ENCODE measurements at regions not wholly inside any gene's neighbourhood (a gene's known extent, or its start where the extent isn't known, plus 50 kb on each side); places are given as distances from the start of the nearest gene placed in this dataset.

DNA sequence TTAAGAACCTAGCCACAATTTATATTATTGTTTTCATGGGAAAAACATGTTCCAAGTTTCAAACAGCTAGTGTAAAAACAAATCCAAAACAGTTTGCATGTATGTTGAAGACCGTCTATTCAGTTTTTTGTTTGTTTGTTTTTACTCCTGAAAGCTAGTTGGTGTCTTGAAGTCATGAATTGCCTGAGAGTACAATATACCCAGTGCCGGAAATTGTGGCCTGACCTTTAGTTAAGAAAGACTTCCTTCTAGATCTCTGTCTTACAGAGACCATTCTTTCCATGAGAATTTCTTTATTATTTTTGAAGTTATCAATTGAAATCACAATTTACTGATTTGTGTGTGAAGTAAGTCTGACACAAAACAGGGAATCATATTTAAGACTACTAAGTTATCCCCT, 474.8 kb downstream of the KCNJ2 start:
- DNase-seq (ENCODE audit: low read depth in 3 of 3), result no peak

DNA sequence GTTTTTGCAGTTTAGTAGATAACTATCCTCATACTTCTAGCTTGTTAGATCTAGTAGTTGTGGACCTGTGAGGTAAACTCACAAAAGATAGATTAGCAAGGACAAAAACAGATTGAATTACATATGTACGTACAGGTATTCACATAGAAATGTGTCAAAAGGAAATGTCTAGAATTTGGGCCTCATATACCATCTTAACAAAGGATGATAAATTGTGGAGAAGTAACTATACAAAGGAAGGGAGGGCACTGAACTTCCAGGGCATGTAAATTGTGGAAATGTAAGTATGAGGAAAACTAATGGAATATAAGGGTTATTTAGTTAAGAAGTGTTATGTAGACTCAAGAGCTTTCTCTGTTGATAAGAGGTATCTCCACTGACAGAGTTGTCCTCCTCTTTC, 477.3 kb downstream of the KCNJ2 start:
- DNase-seq (ENCODE audit: low read depth in 3 of 3), result no peak

DNA sequence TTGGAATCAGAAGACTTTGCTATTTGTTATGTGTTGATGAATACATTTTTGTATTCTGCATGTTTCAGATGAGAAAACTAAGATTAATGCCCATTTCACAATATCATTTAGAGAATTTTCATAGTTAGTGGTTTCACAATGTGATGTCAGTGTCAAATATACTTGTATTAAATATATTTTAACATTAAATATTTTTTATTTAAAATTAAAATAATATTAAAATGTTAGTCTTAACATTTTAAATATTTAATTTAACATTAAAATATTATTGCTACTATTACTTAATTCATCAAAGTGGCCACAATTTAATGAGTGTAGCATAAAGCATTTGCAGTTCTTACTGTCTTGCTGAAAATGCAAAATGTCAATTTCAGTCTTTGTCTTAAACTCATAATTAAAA, 478.8 kb downstream of the KCNJ2 start:
- no peak for DNase-seq (ENCODE audit: low read depth in 3 of 3)

DNA sequence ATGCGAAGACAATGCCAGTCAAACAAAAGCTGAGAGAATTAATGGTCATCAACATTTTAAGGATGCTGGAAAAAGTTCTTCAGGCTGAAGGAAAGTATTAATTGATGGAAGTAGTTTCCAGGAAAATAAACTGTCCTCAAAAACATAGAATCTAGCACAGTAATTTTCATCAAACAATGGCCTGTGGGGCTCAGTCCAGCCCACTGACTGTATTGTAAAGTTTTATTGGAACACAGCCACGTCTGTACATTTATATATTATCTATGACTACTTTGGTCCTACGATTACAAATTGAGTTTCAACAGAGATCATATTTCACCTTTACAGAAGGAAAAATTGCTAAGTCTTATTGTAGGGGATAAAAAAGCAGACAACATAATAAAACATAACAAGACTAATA, 484.5 kb downstream of the KCNJ2 start:
- no peak for DNase-seq (ENCODE audit: low read depth in 3 of 3)

DNA sequence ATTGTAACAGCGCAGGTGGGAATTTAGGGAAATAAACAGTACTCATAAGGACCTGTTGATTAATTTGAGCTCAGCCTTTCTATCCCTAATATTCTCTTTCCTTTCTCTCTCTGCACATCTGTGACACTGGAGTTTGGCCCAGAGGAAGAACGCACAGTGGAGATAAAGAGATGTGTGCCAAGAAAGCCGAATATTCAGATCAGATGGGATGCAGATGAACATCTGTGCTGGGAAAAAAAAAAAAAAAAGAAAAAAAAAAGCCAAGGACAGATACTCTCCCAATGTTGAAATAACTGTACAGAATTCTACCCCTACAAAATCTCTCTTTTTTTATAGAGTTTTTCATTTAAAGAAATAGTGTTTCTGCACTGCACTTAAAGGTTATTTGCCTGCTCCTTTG, 485.4 kb downstream of the KCNJ2 start:
- DNase-seq (ENCODE audit: low read depth in 3 of 3), result no peak

DNA sequence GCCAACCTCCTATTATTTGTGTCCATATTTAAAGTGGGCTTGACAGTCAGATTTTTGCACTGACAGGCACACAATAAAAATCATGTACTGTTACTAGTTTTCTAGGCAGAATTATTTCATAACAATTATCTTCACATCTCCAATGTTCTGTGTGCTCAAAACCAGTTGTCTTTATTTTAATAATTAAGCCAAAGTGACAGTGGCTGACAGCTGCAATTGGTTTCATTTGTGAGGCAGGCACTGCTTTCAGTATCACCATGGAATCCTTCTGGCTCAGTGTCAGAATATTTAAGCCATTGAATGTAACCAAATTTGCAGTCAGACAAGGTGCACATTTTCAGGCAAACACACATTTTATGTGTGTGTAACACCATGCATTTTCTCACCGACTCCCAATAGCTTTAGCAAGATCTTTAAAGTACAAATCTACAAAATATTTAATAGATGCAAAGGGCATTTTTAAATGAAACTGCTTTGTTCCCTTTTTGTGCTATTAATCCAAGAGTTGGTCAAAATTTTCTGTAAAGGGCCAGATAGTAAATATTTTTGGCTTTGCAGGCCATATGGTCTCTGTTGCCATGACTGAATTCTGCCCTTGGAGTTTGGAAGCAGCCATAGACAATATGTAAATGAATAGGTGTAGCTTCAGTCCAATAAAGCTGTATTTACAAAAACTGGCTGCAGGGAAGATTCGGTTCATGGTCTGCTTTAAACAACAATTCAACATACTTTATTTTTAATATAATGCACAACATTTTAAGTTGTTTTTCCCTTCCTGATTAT, 486.0 kb downstream of the KCNJ2 start:
- no peak for DNase-seq (ENCODE audit: low read depth in 3 of 3)

DNA sequence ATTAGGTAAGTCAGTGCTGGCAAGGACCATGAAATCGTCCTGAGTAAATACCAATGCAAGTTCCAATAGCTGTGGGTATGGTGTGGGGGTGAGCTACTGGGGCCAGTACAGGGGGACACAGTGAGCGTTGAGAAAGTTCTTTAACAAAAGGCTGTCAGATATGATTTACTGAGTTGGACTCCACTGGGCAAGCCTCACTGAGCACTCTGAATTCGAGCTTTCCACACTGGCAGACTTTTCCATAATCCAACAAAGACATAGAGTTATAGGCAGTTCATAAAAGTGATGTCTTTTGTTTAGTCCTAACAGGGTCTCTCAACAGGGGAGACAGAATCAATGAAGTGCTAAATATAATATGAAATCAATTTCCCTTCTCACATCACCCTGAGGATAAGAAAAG, 489.0 kb downstream of the KCNJ2 start:
- no peak for DNase-seq (ENCODE audit: low read depth in 3 of 3)

DNA sequence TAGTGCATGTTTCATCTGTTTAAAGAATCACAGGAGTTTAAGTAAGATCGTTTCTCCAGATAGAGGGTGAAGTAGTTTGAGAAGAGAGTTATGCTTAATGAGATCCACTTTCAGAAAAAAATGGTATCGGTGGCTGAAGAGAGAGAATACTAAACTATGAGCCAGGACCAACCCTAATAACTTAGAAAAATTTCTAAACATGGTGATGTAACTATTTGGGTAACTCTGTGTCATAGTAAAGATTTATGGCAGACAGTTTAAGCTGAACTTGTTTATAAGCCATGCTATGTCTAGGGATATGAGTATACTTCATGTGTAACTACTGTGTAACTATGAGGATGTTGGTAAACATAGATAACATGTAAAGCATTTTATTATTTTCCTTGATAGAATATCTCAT, 489.5 kb downstream of the KCNJ2 start:
- DNase-seq (ENCODE audit: low read depth in 3 of 3), result no peak

DNA sequence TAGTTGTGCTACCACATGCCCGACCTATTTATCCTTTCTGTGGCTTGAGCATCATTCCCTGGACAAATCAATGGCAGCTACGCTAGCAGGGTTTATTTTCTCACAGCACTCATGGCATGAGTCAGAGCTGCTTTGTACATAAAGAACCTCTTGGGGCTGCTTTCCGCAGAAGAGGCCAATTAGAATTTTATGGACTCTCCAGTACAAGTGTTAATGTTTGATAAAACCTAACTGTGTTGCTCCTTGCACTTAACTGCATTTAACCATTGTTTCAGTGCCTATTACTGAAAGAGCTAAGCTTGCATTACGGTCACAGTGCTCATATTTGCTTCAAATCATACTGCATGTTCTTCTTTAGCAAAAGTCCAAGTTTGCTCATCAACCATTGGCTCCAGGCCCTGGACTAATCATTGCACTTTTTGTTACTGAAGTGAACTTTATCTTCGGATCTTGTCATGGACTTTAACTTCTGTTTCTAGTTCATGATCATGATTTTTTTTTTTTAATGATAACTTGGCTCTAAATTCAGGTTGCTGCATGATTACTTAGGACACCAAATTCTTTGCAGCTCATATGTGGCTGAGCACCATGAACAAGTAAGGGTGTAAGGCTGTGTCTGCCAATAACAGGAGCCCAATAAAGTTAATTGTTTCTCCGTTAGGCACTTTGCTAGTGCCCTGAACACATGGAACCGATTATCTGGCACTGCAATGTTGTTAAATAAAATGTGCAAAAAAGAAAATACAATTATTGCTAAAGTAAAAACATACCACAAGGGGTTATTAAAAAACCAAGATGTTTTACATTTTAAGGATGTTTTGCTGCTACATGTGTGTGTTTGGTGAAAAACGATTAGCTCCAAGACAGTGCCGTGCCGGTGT, 492.2 kb downstream of the KCNJ2 start:
- no peak for DNase-seq (ENCODE audit: low read depth in 3 of 3)

DNA sequence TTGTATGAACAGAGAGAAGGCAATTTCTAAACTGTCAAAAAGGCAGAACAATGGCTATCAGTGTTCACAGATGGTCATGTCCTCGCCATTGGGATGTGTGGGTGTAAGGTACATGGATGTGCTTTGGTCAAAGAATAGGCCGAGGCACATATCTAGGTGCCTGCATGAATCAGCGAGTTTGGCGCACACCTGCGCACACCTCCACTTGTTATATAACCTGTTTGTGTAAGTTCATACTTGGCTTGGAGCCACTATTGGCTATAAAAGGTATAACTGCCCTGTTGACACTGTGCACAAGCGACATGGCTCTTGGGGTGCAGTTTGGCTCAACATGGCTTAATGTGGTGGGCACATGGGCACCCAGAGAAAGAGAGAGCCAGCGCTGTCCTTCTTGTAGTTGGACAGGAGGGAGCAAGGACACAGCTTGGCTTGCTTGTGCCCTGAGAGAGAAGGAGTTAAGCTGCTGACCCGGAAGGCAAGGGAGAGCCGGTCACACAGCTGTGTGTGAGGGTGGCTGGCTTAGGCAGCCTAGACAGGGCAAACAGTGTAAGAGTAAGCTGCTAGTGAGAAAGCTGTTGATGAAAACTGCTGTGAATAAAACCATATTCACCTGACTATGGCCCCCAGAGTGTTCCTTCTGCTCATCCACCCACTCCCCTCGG, 499.1 kb downstream of the KCNJ2 start:
- DNase-seq (ENCODE audit: low read depth in 3 of 3), result no peak

DNA sequence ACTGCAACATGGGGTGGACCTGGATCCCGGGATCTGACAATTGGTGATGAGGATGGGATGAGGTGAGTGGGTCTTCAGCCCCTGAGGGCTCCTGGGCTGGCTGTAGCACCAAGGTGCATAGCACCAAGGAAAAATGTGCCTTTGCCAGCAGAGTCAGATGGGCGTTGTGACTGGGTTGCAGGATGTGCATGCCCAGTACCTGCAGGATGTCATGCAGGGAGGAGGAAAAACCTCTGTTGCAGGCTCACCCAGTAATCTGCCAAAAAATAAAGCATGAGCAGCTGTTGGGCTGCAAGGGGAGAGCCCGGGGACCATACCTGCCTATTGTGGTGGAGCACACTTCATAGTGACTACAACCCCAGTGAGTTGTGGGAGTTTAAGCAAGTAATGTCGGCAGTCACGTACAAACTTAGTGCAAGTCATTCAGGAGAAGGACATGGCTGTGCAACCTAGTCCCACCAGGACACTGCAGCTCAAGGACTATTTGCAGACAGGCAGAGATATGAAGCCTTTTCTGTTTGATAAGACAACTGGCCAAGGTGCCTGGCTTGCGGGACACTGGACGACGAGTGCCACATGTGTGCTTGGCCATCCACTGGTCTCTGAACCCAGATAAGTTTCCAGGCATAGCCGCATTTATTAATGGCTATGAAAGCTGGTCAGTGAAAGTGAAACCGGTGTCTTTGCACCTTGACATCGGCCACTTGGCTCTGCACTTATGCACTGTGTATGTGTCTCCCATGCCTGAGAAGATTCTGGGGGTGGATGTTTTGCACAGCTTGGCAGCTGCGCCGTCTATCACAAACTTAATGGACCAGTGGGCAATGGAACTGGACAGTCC, 499.8 kb downstream of the KCNJ2 start:
- DNase-seq (ENCODE audit: low read depth in 3 of 3), result no peak

DNA sequence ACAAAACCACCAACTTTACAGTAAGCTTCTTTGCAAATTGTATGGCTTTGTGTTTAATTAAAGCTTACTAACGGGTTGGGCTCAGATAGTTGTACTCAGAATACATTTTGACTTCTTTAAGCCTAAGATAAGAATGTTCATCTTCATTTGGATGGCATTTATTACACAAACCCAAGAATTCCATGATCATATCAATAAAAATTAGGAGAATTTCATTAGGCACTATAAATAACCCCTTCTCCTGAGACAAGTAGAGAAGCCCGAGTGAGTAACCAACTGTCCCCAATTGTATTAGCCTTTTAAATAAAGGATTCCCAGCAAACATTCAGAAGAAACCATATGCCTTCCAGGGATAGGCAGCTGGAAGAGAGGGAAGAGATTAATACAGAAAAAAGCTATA, 504.7 kb downstream of the KCNJ2 start:
- DNase-seq (ENCODE audit: low read depth in 3 of 3), result no peak

DNA sequence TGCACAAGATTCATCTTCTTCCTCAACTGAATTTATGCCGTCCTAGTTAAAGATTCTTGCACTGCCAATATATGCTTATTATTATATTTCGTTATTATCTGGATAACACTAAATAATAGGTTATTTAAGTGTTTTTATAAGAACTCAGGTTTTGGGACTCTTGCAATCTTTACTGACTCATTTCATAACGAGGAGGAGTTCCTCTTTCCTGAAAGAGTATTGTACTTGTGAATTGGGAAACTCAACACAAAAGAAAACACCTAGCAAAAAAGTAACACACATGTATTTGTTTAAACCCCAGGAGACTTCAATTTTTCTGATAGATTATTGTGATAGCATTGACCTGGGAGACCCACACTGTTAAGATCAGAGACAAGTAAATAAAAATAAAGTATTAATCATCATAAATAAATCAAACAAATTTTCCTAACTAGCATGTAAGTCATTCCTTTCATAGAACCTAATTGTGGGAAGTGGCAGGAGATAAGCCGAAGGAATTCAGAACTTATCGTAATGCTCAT, 505.8 kb downstream of the KCNJ2 start:
- no peak for DNase-seq (ENCODE audit: low read depth in 3 of 3)

DNA sequence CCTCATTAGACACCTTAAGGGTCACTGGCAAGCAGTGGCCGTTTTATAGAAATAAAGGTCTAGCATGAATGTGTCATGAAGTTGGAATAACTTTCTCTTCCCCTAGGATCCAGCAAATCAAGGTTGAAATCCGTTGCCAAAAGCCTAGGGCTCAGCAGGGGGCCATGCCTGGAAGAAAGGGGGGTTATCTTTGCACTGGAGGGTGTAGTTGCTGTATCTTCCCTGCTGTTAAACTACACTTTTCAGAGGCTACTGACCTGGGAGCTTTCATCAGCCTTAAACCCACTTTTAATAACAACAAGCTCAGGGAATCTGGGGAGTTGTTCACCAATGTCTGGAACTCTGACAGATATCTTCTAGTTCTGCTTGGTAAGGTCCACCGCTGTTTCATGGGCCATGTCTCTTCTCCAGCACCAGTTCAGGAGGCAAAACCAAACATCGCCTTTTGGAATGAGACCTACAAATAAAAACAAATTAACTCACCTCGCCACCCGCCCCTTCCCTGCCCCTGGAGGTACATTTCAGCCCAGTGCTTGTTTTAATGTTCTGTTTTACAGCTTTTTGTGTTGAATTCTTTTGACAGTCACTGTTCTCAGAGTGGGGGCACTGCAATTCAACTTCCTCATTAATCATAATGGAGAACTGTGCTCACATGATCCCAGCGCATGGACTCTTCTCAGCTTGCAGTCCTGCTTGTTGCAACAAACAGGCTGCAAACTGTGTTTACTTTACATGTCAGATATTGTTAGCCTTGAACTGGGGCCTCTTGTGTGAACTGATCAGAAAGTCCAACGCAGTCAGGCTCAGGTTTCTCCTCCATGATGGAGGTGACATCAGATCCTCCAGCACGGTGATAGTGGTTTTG, 508.7 kb downstream of the KCNJ2 start:
- DNase-seq (ENCODE audit: low read depth in 3 of 3), result no peak

DNA sequence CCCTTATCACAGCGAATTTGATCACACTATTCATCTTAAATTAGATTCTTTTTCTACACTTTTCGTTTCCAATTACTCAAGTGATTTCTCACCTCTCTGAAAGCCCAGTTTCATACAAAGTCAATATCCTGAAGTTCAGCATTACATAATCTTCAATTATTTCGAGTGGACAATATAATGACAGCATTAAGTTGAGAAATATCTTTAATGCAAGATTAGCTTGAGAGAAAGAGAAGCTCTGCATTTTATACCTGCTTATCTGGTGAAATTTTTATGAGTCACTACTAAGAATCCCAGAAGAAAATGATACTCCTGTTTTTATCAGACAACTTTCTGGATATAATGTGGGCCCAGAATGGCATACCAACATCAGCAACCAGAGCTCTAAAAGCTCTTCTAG, 509.6 kb downstream of the KCNJ2 start:
- DNase-seq (ENCODE audit: low read depth in 3 of 3), result no peak

DNA sequence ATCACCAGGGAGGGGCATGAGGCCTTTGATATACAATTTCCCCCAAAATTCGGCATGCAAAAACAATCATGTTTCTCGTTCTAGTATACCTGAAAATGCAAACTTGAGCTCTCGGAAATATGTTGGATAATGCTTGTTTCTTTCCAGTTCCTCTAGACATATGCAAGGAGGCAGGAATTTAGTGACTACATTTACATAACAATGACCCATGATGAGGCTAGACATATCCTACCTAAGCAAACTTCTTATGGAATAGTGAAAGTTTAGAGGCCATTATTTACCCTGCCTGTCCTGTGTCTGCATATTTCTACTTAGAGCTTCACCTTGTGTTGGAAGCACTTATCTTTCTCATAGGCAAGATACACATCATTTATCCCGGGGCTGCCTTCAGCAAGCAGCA, 514.6 kb downstream of the KCNJ2 start:
- DNase-seq (ENCODE audit: low read depth in 3 of 3), result no peak

DNA sequence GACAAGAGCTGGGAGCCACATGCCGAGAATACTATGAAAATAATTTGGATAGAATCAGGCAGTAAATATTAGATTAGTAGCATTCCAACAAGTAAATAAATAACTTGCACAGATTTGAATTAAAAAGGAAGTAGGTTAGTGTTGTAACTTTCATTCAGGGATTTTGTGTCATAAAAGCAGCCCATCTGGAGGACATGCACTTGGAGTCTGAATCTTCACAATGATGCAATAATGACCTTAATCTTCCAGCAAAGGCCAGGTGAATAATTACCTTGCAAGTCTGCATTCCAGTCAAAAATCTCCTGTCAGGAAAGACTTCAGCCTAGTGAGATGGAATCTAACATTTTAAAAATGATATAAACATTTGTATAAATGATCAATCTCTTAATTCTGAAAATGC, 518.1 kb downstream of the KCNJ2 start:
- no peak for DNase-seq (ENCODE audit: low read depth in 3 of 3)

DNA sequence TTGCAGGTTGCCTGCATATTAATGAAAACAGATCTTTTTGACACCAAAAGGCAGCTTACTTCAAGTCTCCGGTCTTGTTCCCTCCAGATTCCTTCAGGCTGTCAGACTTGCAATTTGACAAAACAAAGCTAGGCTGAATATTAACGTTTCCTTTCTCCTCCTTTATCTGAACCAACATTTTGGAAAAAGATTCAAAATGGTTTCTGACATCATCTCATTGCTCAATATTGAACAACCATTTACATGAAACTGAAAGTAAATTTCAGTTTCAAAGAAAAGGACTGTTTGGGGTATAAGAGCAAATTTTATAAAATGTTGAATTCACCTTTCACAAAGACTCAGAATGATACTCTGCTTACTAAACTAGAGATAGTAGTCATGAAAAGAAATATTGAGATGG, 521.8 kb downstream of the KCNJ2 start:
- DNase-seq (ENCODE audit: low read depth in 3 of 3), result no peak

DNA sequence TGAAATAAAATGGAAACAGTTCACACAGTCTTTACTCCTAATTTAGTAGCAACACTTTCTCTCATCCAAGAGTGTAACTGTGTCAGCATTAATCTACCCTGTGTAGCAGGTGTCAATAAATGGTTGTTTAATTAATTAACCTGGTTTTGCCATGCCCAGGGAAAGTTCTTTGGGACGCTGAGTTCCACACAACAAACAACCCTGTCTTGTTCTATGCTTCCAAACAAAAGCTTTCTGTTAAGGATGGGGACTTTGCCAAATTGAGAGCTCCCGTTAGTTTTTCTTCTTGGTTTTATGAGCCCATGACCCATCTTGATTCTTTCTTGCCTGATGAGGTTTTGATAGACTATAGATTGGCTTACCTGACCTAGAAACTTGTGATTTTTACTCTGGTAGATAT, 530.1 kb downstream of the KCNJ2 start:
- no peak for DNase-seq (ENCODE audit: low read depth in 3 of 3)

DNA sequence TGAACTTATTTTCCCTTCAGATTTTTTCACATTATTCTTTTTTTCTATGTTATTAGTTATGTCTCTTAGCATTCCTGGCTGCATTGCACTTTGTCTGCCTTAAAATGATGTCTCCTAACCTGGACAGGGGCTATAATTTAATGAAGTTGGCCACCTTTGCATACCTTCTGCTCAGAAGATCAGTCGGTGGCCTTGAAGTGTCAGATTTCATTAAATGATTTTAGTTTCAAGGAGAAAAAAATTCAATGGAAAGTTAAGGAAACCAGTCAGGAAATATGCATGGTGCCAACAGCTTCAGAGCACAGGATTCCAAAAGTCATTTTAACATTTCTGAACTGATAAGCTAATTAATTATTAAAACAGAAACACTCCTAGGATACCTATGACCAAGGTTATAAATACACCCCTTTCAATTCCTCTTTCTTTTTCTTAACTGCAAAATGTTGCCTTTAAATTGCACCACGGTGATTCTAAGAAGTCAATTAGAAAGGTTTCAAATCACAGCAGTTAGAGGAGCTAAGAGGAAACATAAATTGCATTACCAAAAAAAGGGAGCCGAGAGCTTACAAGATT, 533.4 kb downstream of the KCNJ2 start:
- DNase-seq (ENCODE audit: low read depth in 3 of 3), result no peak
